ENCODE measurements at regions not wholly inside any gene's neighbourhood (a gene's known extent, or its start where the extent isn't known, plus 50 kb on each side); places are given as distances from the start of the nearest gene placed in this dataset.

DNA sequence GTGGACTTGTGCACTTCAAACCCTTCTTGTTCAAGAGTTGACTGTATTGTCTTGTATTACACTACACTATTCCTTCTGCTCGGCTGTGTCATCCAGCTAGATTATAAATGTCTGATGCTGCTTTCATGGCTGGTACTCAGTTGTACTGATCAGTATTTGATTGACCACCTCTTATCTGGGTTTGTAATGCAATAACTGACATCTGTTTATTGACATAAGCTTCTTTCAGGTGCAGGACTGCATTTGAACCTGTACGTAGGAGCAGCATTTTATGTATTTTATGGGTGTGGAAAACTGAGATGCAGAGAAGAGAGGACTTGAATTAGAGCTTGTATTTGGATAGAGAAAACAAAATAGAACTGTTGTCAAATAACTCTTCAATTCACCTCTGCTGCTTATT, 309.2 kb downstream of the FGF9 start:
- Mint-ChIP-seq H3K27me3 (ENCODE audit: low read depth) (no peaks in the 10 kb centered on the region), H3K36me3 (ENCODE audit: low read depth) (no peaks in the 10 kb centered on the region), H3K27ac (ENCODE audit: unreplicated experiment) (no peak overlapping the region), H3K9me3 (no peaks in the 10 kb centered on the region), H3K4me3 (no peak overlapping the region), H3K4me1 (peaks cover 11% of the 10 kb centered on the region)
- TF ChIP-seq, protein P1, sequence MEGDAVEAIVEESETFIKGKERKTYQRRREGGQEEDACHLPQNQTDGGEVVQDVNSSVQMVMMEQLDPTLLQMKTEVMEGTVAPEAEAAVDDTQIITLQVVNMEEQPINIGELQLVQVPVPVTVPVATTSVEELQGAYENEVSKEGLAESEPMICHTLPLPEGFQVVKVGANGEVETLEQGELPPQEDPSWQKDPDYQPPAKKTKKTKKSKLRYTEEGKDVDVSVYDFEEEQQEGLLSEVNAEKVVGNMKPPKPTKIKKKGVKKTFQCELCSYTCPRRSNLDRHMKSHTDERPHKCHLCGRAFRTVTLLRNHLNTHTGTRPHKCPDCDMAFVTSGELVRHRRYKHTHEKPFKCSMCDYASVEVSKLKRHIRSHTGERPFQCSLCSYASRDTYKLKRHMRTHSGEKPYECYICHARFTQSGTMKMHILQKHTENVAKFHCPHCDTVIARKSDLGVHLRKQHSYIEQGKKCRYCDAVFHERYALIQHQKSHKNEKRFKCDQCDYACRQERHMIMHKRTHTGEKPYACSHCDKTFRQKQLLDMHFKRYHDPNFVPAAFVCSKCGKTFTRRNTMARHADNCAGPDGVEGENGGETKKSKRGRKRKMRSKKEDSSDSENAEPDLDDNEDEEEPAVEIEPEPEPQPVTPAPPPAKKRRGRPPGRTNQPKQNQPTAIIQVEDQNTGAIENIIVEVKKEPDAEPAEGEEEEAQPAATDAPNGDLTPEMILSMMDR (conservative IDR thresholded peaks at IDR 0.05) = no peak
- no peak for DNase-seq (ENCODE audit: low read depth, low spot score)

GRCh38 chr13:21984156-21984555, 313.3 kb downstream of the FGF9 start:
- peaks cover 8% of the 10 kb centered on the region for H3K9me3 Mint-ChIP-seq
- peaks cover 11% of the 10 kb centered on the region for H3K4me1 Mint-ChIP-seq
- no peak overlapping the region for H3K4me3 Mint-ChIP-seq
- TF ChIP-seq, protein P1 (conservative IDR thresholded peaks at IDR 0.05) = no peak
- no peak for DNase-seq (ENCODE audit: low read depth, low spot score)
- H3K27ac Mint-ChIP-seq (ENCODE audit: unreplicated experiment) = no peak overlapping the region
- H3K27me3 Mint-ChIP-seq (ENCODE audit: low read depth) = no peaks in the 10 kb centered on the region
- no peaks in the 10 kb centered on the region for H3K36me3 Mint-ChIP-seq (ENCODE audit: low read depth)

DNA sequence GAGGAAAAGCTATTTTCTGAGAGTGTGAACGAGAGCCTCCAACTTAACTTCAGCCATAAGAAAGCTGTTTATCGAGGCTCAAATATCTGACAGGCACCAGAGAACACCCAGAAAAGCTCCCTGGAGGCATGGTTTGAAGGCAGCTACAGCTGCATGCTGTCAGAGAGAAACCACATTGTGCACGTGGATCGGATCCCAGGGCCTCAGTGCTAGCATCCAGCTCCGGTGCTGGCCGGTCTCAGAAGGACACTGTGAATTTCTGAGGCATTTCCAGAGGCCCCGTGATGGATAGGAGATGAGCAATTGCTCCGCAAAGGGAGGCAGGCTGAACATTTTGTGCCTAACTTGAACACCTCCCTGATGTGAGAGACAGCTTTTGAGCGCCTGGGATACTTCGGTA, 315.7 kb downstream of the FGF9 start:
- Mint-ChIP-seq H3K4me3 (no peak overlapping the region), H3K36me3 (ENCODE audit: low read depth) (no peaks in the 10 kb centered on the region), H3K4me1 (no peaks in the 10 kb centered on the region), H3K27ac (ENCODE audit: unreplicated experiment) (no peak overlapping the region), H3K9me3 (peaks cover 8% of the 10 kb centered on the region), H3K27me3 (ENCODE audit: low read depth) (no peaks in the 10 kb centered on the region)
- no peak for DNase-seq (ENCODE audit: low read depth, low spot score)
- TF ChIP-seq, protein P1 (conservative IDR thresholded peaks at IDR 0.05) = no peak

GRCh38 chr13:21987793-21988192, 316.9 kb downstream of the FGF9 start:
- no peak overlapping the region for H3K27ac Mint-ChIP-seq (ENCODE audit: unreplicated experiment)
- H3K27me3 Mint-ChIP-seq (ENCODE audit: low read depth) = no peaks in the 10 kb centered on the region
- no peaks in the 10 kb centered on the region for H3K4me1 Mint-ChIP-seq
- TF ChIP-seq, protein P1 (conservative IDR thresholded peaks at IDR 0.05) = no peak
- no peak overlapping the region for H3K4me3 Mint-ChIP-seq
- DNase-seq (ENCODE audit: low read depth, low spot score) = no peak
- H3K36me3 Mint-ChIP-seq (ENCODE audit: low read depth) = no peaks in the 10 kb centered on the region
- peaks cover 8% of the 10 kb centered on the region for H3K9me3 Mint-ChIP-seq

DNA sequence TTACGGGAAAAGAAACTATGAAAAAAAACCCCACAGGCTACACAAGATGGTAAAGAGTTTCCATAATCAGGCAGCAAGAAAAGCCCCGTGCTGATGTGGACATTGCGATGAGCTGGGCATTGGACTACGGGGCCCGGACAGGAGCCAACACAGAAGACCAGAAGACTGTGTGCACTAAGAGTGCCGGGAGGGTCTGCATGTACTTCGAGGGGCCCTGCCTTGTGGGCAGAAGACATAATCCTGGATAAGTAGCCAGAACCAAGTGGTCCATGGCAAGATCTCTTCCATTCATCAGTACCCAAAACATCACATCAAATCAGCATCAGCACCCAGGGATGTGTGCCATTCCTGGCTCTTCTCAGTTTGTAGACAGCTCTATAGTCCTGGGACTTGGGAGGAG, 317.8 kb downstream of the FGF9 start:
- Mint-ChIP-seq H3K4me3 (no peak overlapping the region), H3K27me3 (ENCODE audit: low read depth) (no peaks in the 10 kb centered on the region), H3K9me3 (peaks cover 8% of the 10 kb centered on the region), H3K36me3 (ENCODE audit: low read depth) (no peaks in the 10 kb centered on the region), H3K4me1 (no peaks in the 10 kb centered on the region), H3K27ac (ENCODE audit: unreplicated experiment) (no peak overlapping the region)
- no peak for DNase-seq (ENCODE audit: low read depth, low spot score)
- TF ChIP-seq, protein P1 (conservative IDR thresholded peaks at IDR 0.05) = no peak

- H3K36me3 Mint-ChIP-seq (ENCODE audit: low read depth) = no peaks in the 10 kb centered on the region
- no peaks in the 10 kb centered on the region for H3K4me1 Mint-ChIP-seq
- no peak for DNase-seq (ENCODE audit: low read depth, low spot score)
- no peak overlapping the region for H3K4me3 Mint-ChIP-seq
- no peaks in the 10 kb centered on the region for H3K27me3 Mint-ChIP-seq (ENCODE audit: low read depth)
- TF ChIP-seq, protein P1 (conservative IDR thresholded peaks at IDR 0.05) = no peak
- H3K9me3 Mint-ChIP-seq = no peaks in the 10 kb centered on the region
- no peak overlapping the region for H3K27ac Mint-ChIP-seq (ENCODE audit: unreplicated experiment)
These were observed 325.2 kb downstream of the FGF9 start for GRCh38 chr13:21996049-21996448.
